Cardiac muscle cell (in vitro differentiated cells and primary cell): ENCODE measurements at regions not wholly inside any gene's neighbourhood (a gene's known extent, or its start where the extent isn't known, plus 50 kb on each side); places are given as distances from the start of the nearest gene placed in this dataset.

ENCODE experiments used
- DNase-seq, 2 donors: peaks; one replicate each; pipeline versions ENCODE4 v3.0.0 to v3.0.0-alpha.2; 2010 to 2017; ENCODE audit warnings: low read depth in 1 of 2, low spot score in 1 of 2
- H3K27ac ChIP-seq: fragments of 200-600 bp; sonication (generic); 2 replicates; pipeline ENCODE4 v1.5.1; 2016
- H3K27me3 ChIP-seq: fragments of 200-600 bp; sonication (generic); 2 replicates; pipeline ENCODE4 v1.6.0; 2016; ENCODE audit warnings: control low read depth
- H3K36me3 ChIP-seq: fragments of 200-600 bp; sonication (generic); 2 replicates; pipeline ENCODE4 v1.5.1; 2016; ENCODE audit warnings: control low read depth
- H3K4me1 ChIP-seq: fragments of 200-600 bp; sonication (generic); 2 replicates; pipeline ENCODE4 v1.8.1; 2017; ENCODE audit warnings: low read depth, mild to moderate bottlenecking, mixed run types
- H3K4me3 ChIP-seq: fragments of 200-600 bp; sonication (generic); 2 replicates; pipeline ENCODE4 v1.5.1; 2016; ENCODE audit warnings: mild to moderate bottlenecking
- H3K9me3 ChIP-seq: fragments of 200-600 bp; sonication (generic); 2 replicates; pipeline ENCODE4 v1.5.1; 2017; ENCODE audit warnings: low read depth, mild to moderate bottlenecking, control low read depth
- CTCF ChIP-seq: IDR thresholded peaks from 2 replicates; pipeline ENCODE4 v1.5.1; 2012; ENCODE audit warnings: low read depth, mild to moderate bottlenecking, low read length

- no peak overlapping the region for H3K27ac ChIP-seq
- H3K9me3 ChIP-seq, result no peaks in the 10 kb centered on the region
- H3K4me1 ChIP-seq, result no peaks in the 10 kb centered on the region
- H3K4me3 ChIP-seq, result no peak overlapping the region
- no peaks in the 10 kb centered on the region for H3K27me3 ChIP-seq
- H3K36me3 ChIP-seq, result no peaks in the 10 kb centered on the region
- no peak for TF ChIP-seq CTCF
- DNase-seq, result no peak
Observed at GRCh38 chrX:16307950-16308349, 140.7 kb downstream of the MAGEB17 start.

DNA sequence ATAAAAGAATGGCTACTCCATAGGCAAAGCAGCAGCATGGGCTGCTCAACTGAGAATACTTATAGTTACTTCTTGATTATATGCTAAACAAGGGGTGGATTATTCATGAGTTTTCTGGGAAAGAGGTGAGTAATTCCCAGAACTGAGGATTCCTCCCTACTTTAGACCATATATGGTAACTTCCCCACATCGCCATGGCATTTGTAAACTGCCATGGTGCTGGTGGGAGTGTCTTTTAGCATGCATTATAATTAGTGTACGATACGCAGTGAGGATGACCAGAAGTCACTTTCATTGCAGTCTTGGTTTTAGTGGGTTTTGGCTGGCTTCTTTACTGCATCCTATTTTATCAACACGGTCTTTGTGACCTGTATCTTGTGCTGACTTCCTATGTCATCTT, 141.5 kb downstream of the MAGEB17 start:
- no peak for TF ChIP-seq CTCF
- H3K27me3 ChIP-seq, result no peaks in the 10 kb centered on the region
- H3K4me1 ChIP-seq, result no peaks in the 10 kb centered on the region
- H3K27ac ChIP-seq, result no peak overlapping the region
- no peaks in the 10 kb centered on the region for H3K36me3 ChIP-seq
- H3K4me3 ChIP-seq, result no peak overlapping the region
- no peak for DNase-seq
- H3K9me3 ChIP-seq, result no peaks in the 10 kb centered on the region

DNA sequence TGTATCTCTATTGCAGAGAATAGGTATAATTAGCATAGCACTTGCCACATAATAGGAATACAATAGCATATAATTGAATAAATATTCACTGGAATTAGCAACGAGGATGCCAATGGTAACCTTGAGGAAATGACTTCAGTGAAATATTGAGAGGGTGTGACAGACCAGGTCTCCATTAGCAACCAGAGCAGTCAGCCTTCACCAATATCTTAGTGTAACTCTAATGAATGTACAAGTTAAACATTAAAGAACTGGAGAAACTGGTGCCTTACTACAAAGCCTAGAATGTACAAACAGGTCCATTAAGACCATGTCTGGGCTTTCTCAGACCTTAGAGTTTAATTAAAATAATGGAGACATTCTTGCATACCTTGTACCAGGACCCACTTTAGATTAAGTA, 143.0 kb downstream of the MAGEB17 start:
- no peak for DNase-seq
- TF ChIP-seq CTCF, result no peak
- no peaks in the 10 kb centered on the region for H3K27me3 ChIP-seq
- no peak overlapping the region for H3K27ac ChIP-seq
- H3K4me3 ChIP-seq, result no peak overlapping the region
- H3K9me3 ChIP-seq, result no peaks in the 10 kb centered on the region
- no peaks in the 10 kb centered on the region for H3K4me1 ChIP-seq
- no peaks in the 10 kb centered on the region for H3K36me3 ChIP-seq

GRCh38 chrX:16311671-16312070, 144.4 kb downstream of the MAGEB17 start:
- no peak overlapping the region for H3K4me3 ChIP-seq
- peaks cover 6% of the 10 kb centered on the region for H3K4me1 ChIP-seq
- no peak for DNase-seq
- H3K27ac ChIP-seq, result no peak overlapping the region
- H3K27me3 ChIP-seq, result no peaks in the 10 kb centered on the region
- H3K36me3 ChIP-seq, result no peaks in the 10 kb centered on the region
- TF ChIP-seq CTCF, result no peak
- no peaks in the 10 kb centered on the region for H3K9me3 ChIP-seq

DNA sequence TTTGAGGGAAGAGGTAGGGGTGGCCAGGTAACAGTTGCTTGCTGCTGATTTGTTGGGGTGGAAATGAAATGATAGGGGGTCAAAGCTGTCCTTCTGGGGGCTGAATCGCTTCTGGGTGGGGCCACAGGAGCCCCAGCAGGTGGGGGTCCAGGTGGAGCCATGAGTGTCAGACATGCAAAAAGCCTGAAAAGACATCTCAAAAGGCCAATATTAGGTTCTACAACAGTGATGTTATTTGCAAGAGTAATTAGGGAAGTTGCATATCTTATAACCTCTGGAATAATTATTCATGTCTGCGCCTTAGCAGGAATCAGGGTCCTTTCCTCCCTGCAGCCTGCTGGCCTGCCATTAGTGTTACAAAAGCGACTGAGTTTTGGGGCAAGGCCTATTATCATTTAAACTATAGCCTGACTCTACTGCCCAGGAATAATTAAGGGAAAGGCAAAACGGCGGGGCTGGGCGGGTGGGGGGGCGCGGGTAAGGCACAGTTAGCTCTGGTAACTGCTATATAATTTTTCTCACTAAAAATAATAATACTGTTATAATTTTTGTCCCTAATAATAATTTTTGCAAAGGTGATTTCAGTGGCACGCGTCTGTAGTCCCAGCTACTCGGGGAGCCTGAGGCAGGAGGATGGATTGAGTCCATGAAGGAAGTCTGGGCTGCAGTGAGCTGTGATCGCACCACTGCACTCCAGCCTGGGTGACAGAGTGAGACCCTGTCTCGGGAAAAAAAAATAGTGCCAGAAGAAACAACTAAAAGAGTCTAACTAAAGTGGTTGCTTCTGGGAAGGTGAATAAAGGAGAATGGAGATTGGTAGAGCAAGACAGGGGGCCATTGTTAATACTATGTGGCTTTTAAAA, 145.7 kb downstream of the MAGEB17 start:
- no peak for TF ChIP-seq CTCF
- Histone ChIP-seq H3K36me3 (no peaks in the 10 kb centered on the region), H3K9me3 (no peaks in the 10 kb centered on the region), H3K4me1 (peaks cover 6% of the 10 kb centered on the region), H3K27ac (no peak overlapping the region), H3K27me3 (no peaks in the 10 kb centered on the region), H3K4me3 (no peak overlapping the region)
- DNase-seq, result no peak
